ENCODE measurements at regions not wholly inside any gene's neighbourhood (a gene's known extent, or its start where the extent isn't known, plus 50 kb on each side); places are given as distances from the start of the nearest gene placed in this dataset.

- Mint-ChIP-seq H3K4me3 (no peak overlapping the region), H3K27me3 (peaks cover 37% of the 10 kb centered on the region), H3K36me3 (ENCODE audit: low read depth) (no peaks in the 10 kb centered on the region), H3K4me1 (no peaks in the 10 kb centered on the region), H3K27ac (no peak overlapping the region)
- DNase-seq, result no peak
- no peaks in the 10 kb centered on the region for H3K9me3 ChIP-seq (ENCODE audit: control insufficient read depth, low read length, poor library complexity, severe bottlenecking)
- ATAC-seq, result no peak
Observed at GRCh38 chr14:61211476-61212255, 69.5 kb downstream of the TMEM30B start.

GRCh38 chr14:61203081-61203753 is 77.9 kb downstream of the TMEM30B start:
- DNase-seq, result no peak
- Mint-ChIP-seq H3K4me1 (no peaks in the 10 kb centered on the region), H3K27ac (no peak overlapping the region), H3K36me3 (ENCODE audit: low read depth) (peaks cover 3% of the 10 kb centered on the region), H3K4me3 (no peak overlapping the region), H3K27me3 (peaks cover 47% of the 10 kb centered on the region)
- ATAC-seq, result no peak
- H3K9me3 ChIP-seq (ENCODE audit: control insufficient read depth, low read length, poor library complexity, severe bottlenecking), result no peaks in the 10 kb centered on the region

GRCh38 chr14:61202124-61202523 is 79.0 kb downstream of the TMEM30B start:
- no peak for ATAC-seq
- no peaks in the 10 kb centered on the region for H3K9me3 ChIP-seq (ENCODE audit: control insufficient read depth, low read length, poor library complexity, severe bottlenecking)
- peaks cover 3% of the 10 kb centered on the region for H3K36me3 Mint-ChIP-seq (ENCODE audit: low read depth)
- no peak for DNase-seq
- H3K4me1 Mint-ChIP-seq, result no peaks in the 10 kb centered on the region
- H3K27ac Mint-ChIP-seq, result no peak overlapping the region
- peaks cover 58% of the 10 kb centered on the region for H3K27me3 Mint-ChIP-seq
- H3K4me3 Mint-ChIP-seq, result no peak overlapping the region

GRCh38 chr14:61201171-61201570 is 80.0 kb downstream of the TMEM30B start:
- H3K4me1 Mint-ChIP-seq, result no peaks in the 10 kb centered on the region
- H3K9me3 ChIP-seq (ENCODE audit: control insufficient read depth, low read length, poor library complexity, severe bottlenecking), result no peaks in the 10 kb centered on the region
- ATAC-seq (no peak), DNase-seq (no peak)
- H3K36me3 Mint-ChIP-seq (ENCODE audit: low read depth), result peaks cover 3% of the 10 kb centered on the region
- H3K4me3 Mint-ChIP-seq, result no peak overlapping the region
- H3K27me3 Mint-ChIP-seq, result peaks cover 65% of the 10 kb centered on the region
- H3K27ac Mint-ChIP-seq, result no peak overlapping the region

GRCh38 chr14:61197416-61197815 is 83.7 kb downstream of the TMEM30B start:
- ATAC-seq (no peak), DNase-seq (no peak)
- H3K9me3 ChIP-seq (ENCODE audit: control insufficient read depth, low read length, poor library complexity, severe bottlenecking), result no peaks in the 10 kb centered on the region
- Mint-ChIP-seq H3K4me3 (no peak overlapping the region), H3K36me3 (ENCODE audit: low read depth) (peaks cover 3% of the 10 kb centered on the region), H3K27me3 (peaks cover 56% of the 10 kb centered on the region), H3K27ac (no peak overlapping the region), H3K4me1 (peaks cover 2% of the 10 kb centered on the region)

- peaks cover 58% of the 10 kb centered on the region for H3K27me3 Mint-ChIP-seq
- H3K36me3 Mint-ChIP-seq (ENCODE audit: low read depth), result peaks cover 3% of the 10 kb centered on the region
- ATAC-seq, result no peak
- peaks cover 2% of the 10 kb centered on the region for H3K4me1 Mint-ChIP-seq
- DNase-seq, result no peak
- H3K4me3 Mint-ChIP-seq, result no peak overlapping the region
- no peak overlapping the region for H3K27ac Mint-ChIP-seq
- no peaks in the 10 kb centered on the region for H3K9me3 ChIP-seq (ENCODE audit: control insufficient read depth, low read length, poor library complexity, severe bottlenecking)
Observed at GRCh38 chr14:61196792-61197191, 84.3 kb downstream of the TMEM30B start.

GRCh38 chr14:61196034-61196433 is 85.1 kb downstream of the TMEM30B start:
- ATAC-seq (no peak), DNase-seq (no peak)
- peaks cover 3% of the 10 kb centered on the region for H3K36me3 Mint-ChIP-seq (ENCODE audit: low read depth)
- H3K4me1 Mint-ChIP-seq, result peaks cover 2% of the 10 kb centered on the region
- peaks cover 66% of the 10 kb centered on the region for H3K27me3 Mint-ChIP-seq
- H3K9me3 ChIP-seq (ENCODE audit: control insufficient read depth, low read length, poor library complexity, severe bottlenecking), result no peaks in the 10 kb centered on the region
- no peak overlapping the region for H3K27ac Mint-ChIP-seq
- H3K4me3 Mint-ChIP-seq, result no peak overlapping the region

- H3K9me3 ChIP-seq (ENCODE audit: control insufficient read depth, low read length, poor library complexity, severe bottlenecking), result no peaks in the 10 kb centered on the region
- Mint-ChIP-seq H3K27ac (no peak overlapping the region), H3K4me1 (peaks cover 11% of the 10 kb centered on the region), H3K27me3 (peaks cover 68% of the 10 kb centered on the region), H3K4me3 (no peak overlapping the region), H3K36me3 (ENCODE audit: low read depth) (peaks cover 9% of the 10 kb centered on the region)
- no peak for DNase-seq
- ATAC-seq, result no peak
Observed at GRCh38 chr14:61193476-61193875, 87.7 kb downstream of the TMEM30B start.

GRCh38 chr14:61192989-61193388 is 88.1 kb downstream of the TMEM30B start:
- peaks cover 9% of the 10 kb centered on the region for H3K36me3 Mint-ChIP-seq (ENCODE audit: low read depth)
- peaks cover 64% of the 10 kb centered on the region for H3K27me3 Mint-ChIP-seq
- no peak overlapping the region for H3K4me3 Mint-ChIP-seq
- peaks cover 11% of the 10 kb centered on the region for H3K4me1 Mint-ChIP-seq
- H3K9me3 ChIP-seq (ENCODE audit: control insufficient read depth, low read length, poor library complexity, severe bottlenecking), result no peaks in the 10 kb centered on the region
- DNase-seq, result no peak
- no peak for ATAC-seq
- no peak overlapping the region for H3K27ac Mint-ChIP-seq

GRCh38 chr14:61191733-61192132 is 89.4 kb downstream of the TMEM30B start:
- peaks cover 9% of the 10 kb centered on the region for H3K36me3 Mint-ChIP-seq (ENCODE audit: low read depth)
- H3K9me3 ChIP-seq (ENCODE audit: control insufficient read depth, low read length, poor library complexity, severe bottlenecking), result no peaks in the 10 kb centered on the region
- ATAC-seq, result no peak
- H3K27ac Mint-ChIP-seq, result no peak overlapping the region
- no peak overlapping the region for H3K4me3 Mint-ChIP-seq
- H3K4me1 Mint-ChIP-seq, result peaks cover 11% of the 10 kb centered on the region
- no peak for DNase-seq
- H3K27me3 Mint-ChIP-seq, result peaks cover 65% of the 10 kb centered on the region

- no peak for DNase-seq
- H3K27ac Mint-ChIP-seq, result no peak overlapping the region
- peak overlapping the region; percentile 79 for H3K4me3 Mint-ChIP-seq
- peaks cover 9% of the 10 kb centered on the region for H3K36me3 Mint-ChIP-seq (ENCODE audit: low read depth)
- H3K27me3 Mint-ChIP-seq, result peaks cover 57% of the 10 kb centered on the region
- peaks cover 11% of the 10 kb centered on the region for H3K4me1 Mint-ChIP-seq
- no peaks in the 10 kb centered on the region for H3K9me3 ChIP-seq (ENCODE audit: control insufficient read depth, low read length, poor library complexity, severe bottlenecking)
- ATAC-seq, result no peak
Observed at GRCh38 chr14:61190341-61190740, 90.8 kb downstream of the TMEM30B start.

GRCh38 chr14:61188978-61189808 is 91.9 kb downstream of the TMEM30B start:
- no peaks in the 10 kb centered on the region for H3K9me3 ChIP-seq (ENCODE audit: control insufficient read depth, low read length, poor library complexity, severe bottlenecking)
- H3K4me3 Mint-ChIP-seq, result peak overlapping the region; percentile 79
- ATAC-seq (peak; percentile 72), DNase-seq (peak in 1 of 3 donors; percentile 15)
- peaks cover 58% of the 10 kb centered on the region for H3K27me3 Mint-ChIP-seq
- no peak overlapping the region for H3K27ac Mint-ChIP-seq
- peaks cover 13% of the 10 kb centered on the region for H3K36me3 Mint-ChIP-seq (ENCODE audit: low read depth)
- peaks cover 11% of the 10 kb centered on the region for H3K4me1 Mint-ChIP-seq

- no peaks in the 10 kb centered on the region for H3K9me3 ChIP-seq (ENCODE audit: control insufficient read depth, low read length, poor library complexity, severe bottlenecking)
- peaks cover 13% of the 10 kb centered on the region for H3K36me3 Mint-ChIP-seq (ENCODE audit: low read depth)
- H3K4me1 Mint-ChIP-seq, result peaks cover 13% of the 10 kb centered on the region
- no peak overlapping the region for H3K27ac Mint-ChIP-seq
- DNase-seq (no peak), ATAC-seq (peak; percentile 39)
- peaks cover 58% of the 10 kb centered on the region for H3K27me3 Mint-ChIP-seq
- H3K4me3 Mint-ChIP-seq, result no peak overlapping the region
Observed at GRCh38 chr14:61188196-61188595, 92.9 kb downstream of the TMEM30B start.
